ENCODE measurements at regions not wholly inside any gene's neighbourhood (a gene's known extent, or its start where the extent isn't known, plus 50 kb on each side); places are given as distances from the start of the nearest gene placed in this dataset.

- no peak for ATAC-seq (ENCODE audit: insufficient read depth, low read depth)
- no peaks in the 10 kb centered on the region for H4K20me1 ChIP-seq (ENCODE audit: insufficient read depth, low read length)
- H3K4me2 ChIP-seq (ENCODE audit: insufficient read depth, low read length) = no peak overlapping the region
- TF ChIP-seq EZH2 (IDR thresholded peaks at IDR 0.05; ENCODE audit: borderline replicate concordance, low read depth, low read length, severe bottlenecking) (no peak), CTCF (IDR thresholded peaks at IDR 0.05; ENCODE audit: borderline replicate concordance, extremely low read depth, low read length, poor library complexity, severe bottlenecking) (no peak)
- H3K9ac ChIP-seq (ENCODE audit: low read depth, low read length) = no peak overlapping the region
- no peaks in the 10 kb centered on the region for H3K79me2 ChIP-seq (ENCODE audit: insufficient read depth, low read length)
- H3K4me1 ChIP-seq (ENCODE audit: insufficient read depth, low read length) = no peaks in the 10 kb centered on the region
- no peak for DNase-seq
- no peaks in the 10 kb centered on the region for H3K36me3 ChIP-seq (ENCODE audit: insufficient read depth, low read length)
- H3K4me3 ChIP-seq (ENCODE audit: low read depth in 1 of 2, low read length in 2 of 2) = no peak overlapping the region
- no peak overlapping the region for H2AFZ ChIP-seq (ENCODE audit: low read depth, low read length)
- no peaks in the 10 kb centered on the region for H3K27me3 ChIP-seq (ENCODE audit: insufficient read depth, low read length, poor library complexity)
- H3K9me3 ChIP-seq (ENCODE audit: insufficient read depth, low read length, severe bottlenecking) = no peaks in the 10 kb centered on the region
- H3K27ac ChIP-seq (ENCODE audit: low read length) = no peak overlapping the region
Measured at GRCh38 chr5:36378551-36378950, 76.8 kb upstream of the RANBP3L start.

GRCh38 chr5:36382890-36383289 is 81.2 kb upstream of the RANBP3L start:
- no peaks in the 10 kb centered on the region for H3K9me3 ChIP-seq (ENCODE audit: insufficient read depth, low read length, severe bottlenecking)
- H4K20me1 ChIP-seq (ENCODE audit: insufficient read depth, low read length) = no peaks in the 10 kb centered on the region
- H3K27me3 ChIP-seq (ENCODE audit: insufficient read depth, low read length, poor library complexity) = peaks cover 8% of the 10 kb centered on the region
- H3K9ac ChIP-seq (ENCODE audit: low read depth, low read length) = no peak overlapping the region
- no peaks in the 10 kb centered on the region for H3K4me1 ChIP-seq (ENCODE audit: insufficient read depth, low read length)
- TF ChIP-seq EZH2 (IDR thresholded peaks at IDR 0.05; ENCODE audit: borderline replicate concordance, low read depth, low read length, severe bottlenecking) = no peak
- no peak for TF ChIP-seq CTCF (IDR thresholded peaks at IDR 0.05; ENCODE audit: borderline replicate concordance, extremely low read depth, low read length, poor library complexity, severe bottlenecking)
- ATAC-seq (ENCODE audit: insufficient read depth, low read depth) (no peak), DNase-seq (no peak)
- H3K79me2 ChIP-seq (ENCODE audit: insufficient read depth, low read length) = no peaks in the 10 kb centered on the region
- no peak overlapping the region for H3K4me2 ChIP-seq (ENCODE audit: insufficient read depth, low read length)
- H2AFZ ChIP-seq (ENCODE audit: low read depth, low read length) = no peak overlapping the region
- H3K36me3 ChIP-seq (ENCODE audit: insufficient read depth, low read length) = no peaks in the 10 kb centered on the region
- H3K4me3 ChIP-seq (ENCODE audit: low read depth in 1 of 2, low read length in 2 of 2) = no peak overlapping the region
- no peak overlapping the region for H3K27ac ChIP-seq (ENCODE audit: low read length)

GRCh38 chr5:36383942-36384341 is 82.2 kb upstream of the RANBP3L start:
- no peaks in the 10 kb centered on the region for H4K20me1 ChIP-seq (ENCODE audit: insufficient read depth, low read length)
- H3K4me1 ChIP-seq (ENCODE audit: insufficient read depth, low read length) = no peaks in the 10 kb centered on the region
- H3K9ac ChIP-seq (ENCODE audit: low read depth, low read length) = no peak overlapping the region
- ATAC-seq (ENCODE audit: insufficient read depth, low read depth) (no peak), DNase-seq (no peak)
- H2AFZ ChIP-seq (ENCODE audit: low read depth, low read length) = no peak overlapping the region
- H3K9me3 ChIP-seq (ENCODE audit: insufficient read depth, low read length, severe bottlenecking) = no peaks in the 10 kb centered on the region
- no peak overlapping the region for H3K4me3 ChIP-seq (ENCODE audit: low read depth in 1 of 2, low read length in 2 of 2)
- H3K79me2 ChIP-seq (ENCODE audit: insufficient read depth, low read length) = no peaks in the 10 kb centered on the region
- H3K4me2 ChIP-seq (ENCODE audit: insufficient read depth, low read length) = no peak overlapping the region
- TF ChIP-seq EZH2 (IDR thresholded peaks at IDR 0.05; ENCODE audit: borderline replicate concordance, low read depth, low read length, severe bottlenecking) = no peak
- TF ChIP-seq CTCF (IDR thresholded peaks at IDR 0.05; ENCODE audit: borderline replicate concordance, extremely low read depth, low read length, poor library complexity, severe bottlenecking) = no peak
- peaks cover 9% of the 10 kb centered on the region for H3K27me3 ChIP-seq (ENCODE audit: insufficient read depth, low read length, poor library complexity)
- no peaks in the 10 kb centered on the region for H3K36me3 ChIP-seq (ENCODE audit: insufficient read depth, low read length)
- H3K27ac ChIP-seq (ENCODE audit: low read length) = no peak overlapping the region

- DNase-seq = no peak
- H3K4me3 ChIP-seq (ENCODE audit: low read depth in 1 of 2, low read length in 2 of 2) = no peak overlapping the region
- H3K27me3 ChIP-seq (ENCODE audit: insufficient read depth, low read length, poor library complexity) = peaks cover 13% of the 10 kb centered on the region
- no peaks in the 10 kb centered on the region for H3K4me1 ChIP-seq (ENCODE audit: insufficient read depth, low read length)
- no peaks in the 10 kb centered on the region for H3K79me2 ChIP-seq (ENCODE audit: insufficient read depth, low read length)
- H4K20me1 ChIP-seq (ENCODE audit: insufficient read depth, low read length) = no peaks in the 10 kb centered on the region
- no peak overlapping the region for H3K4me2 ChIP-seq (ENCODE audit: insufficient read depth, low read length)
- H3K27ac ChIP-seq (ENCODE audit: low read length) = no peak overlapping the region
- H3K36me3 ChIP-seq (ENCODE audit: insufficient read depth, low read length) = no peaks in the 10 kb centered on the region
- no peaks in the 10 kb centered on the region for H3K9me3 ChIP-seq (ENCODE audit: insufficient read depth, low read length, severe bottlenecking)
- TF ChIP-seq EZH2 (IDR thresholded peaks at IDR 0.05; ENCODE audit: borderline replicate concordance, low read depth, low read length, severe bottlenecking) = no peak
- no peak for TF ChIP-seq CTCF (IDR thresholded peaks at IDR 0.05; ENCODE audit: borderline replicate concordance, extremely low read depth, low read length, poor library complexity, severe bottlenecking)
- no peak overlapping the region for H2AFZ ChIP-seq (ENCODE audit: low read depth, low read length)
- no peak for ATAC-seq (ENCODE audit: insufficient read depth, low read depth)
- H3K9ac ChIP-seq (ENCODE audit: low read depth, low read length) = no peak overlapping the region
Measured at GRCh38 chr5:36384845-36385244, 83.1 kb upstream of the RANBP3L start.
